Esophagus squamous epithelium (tissue), 4 donors: ENCODE measurements at regions not wholly inside any gene's neighbourhood (a gene's known extent, or its start where the extent isn't known, plus 50 kb on each side); places are given as distances from the start of the nearest gene placed in this dataset.

Experiments used
- CTCF ChIP-seq, 6 experiments: fragments of 450-650 bp in 4 of 6; fragments of 200-600 bp in 2 of 6; sonication (generic) in 2 of 6; IDR thresholded peaks; one replicate each; pipeline ENCODE4 v1.5.1; 2016 to 2019; ENCODE audit warnings: antibody characterized with exemption in 6 of 6, mild to moderate bottlenecking in 4 of 6, moderate library complexity in 4 of 6
- POLR2A ChIP-seq, 4 donors: fragments of 450-650 bp; IDR thresholded peaks; one replicate each; pipeline ENCODE4 v1.6.1; 2017; ENCODE audit warnings: antibody characterized with exemption in 4 of 4, mild to moderate bottlenecking in 4 of 4, moderate library complexity in 3 of 4

- TF ChIP-seq CTCF (IDR thresholded peaks at IDR 0.05): no peak
- no peak for TF ChIP-seq POLR2A (IDR thresholded peaks at IDR 0.05)
Observed at GRCh38 chr5:40150896-40151295, 528.8 kb upstream of the PTGER4 start.
